T-helper 2 cell (primary cell): ENCODE measurements at regions not wholly inside any gene's neighbourhood (a gene's known extent, or its start where the extent isn't known, plus 50 kb on each side); places are given as distances from the start of the nearest gene placed in this dataset.

Source experiments
- DNase-seq, 5 experiments: peaks; one replicate each; pipeline versions ENCODE4 v3.0.0 to v3.0.0-alpha.2; 2012 to 2022

- no peak for DNase-seq
Measured at GRCh38 chr2:181250691-181251090, 206.5 kb upstream of the ITGA4 start.

- no peak for DNase-seq
Measured at GRCh38 chr2:181252262-181253148, 204.7 kb upstream of the ITGA4 start.

- DNase-seq, result no peak
Measured at GRCh38 chr2:181253438-181253837, 203.7 kb upstream of the ITGA4 start.

- no peak for DNase-seq
Measured at GRCh38 chr2:181255651-181256050, 201.5 kb upstream of the ITGA4 start.

- no peak for DNase-seq
Measured at GRCh38 chr2:181258720-181259119, 198.5 kb upstream of the ITGA4 start.

GRCh38 chr2:181262782-181263181 lies 194.4 kb upstream of the ITGA4 start:
- DNase-seq, result no peak

GRCh38 chr2:181264001-181264400 lies 193.2 kb upstream of the ITGA4 start:
- DNase-seq, result no peak

- no peak for DNase-seq
Measured at GRCh38 chr2:181264441-181264840, 192.7 kb upstream of the ITGA4 start.

- no peak for DNase-seq
Measured at GRCh38 chr2:181266614-181267013, 190.6 kb upstream of the ITGA4 start.

- DNase-seq, result peak in 1 of 5 experiments; percentile 50
Measured at GRCh38 chr2:181268174-181268867, 188.9 kb upstream of the ITGA4 start.

GRCh38 chr2:181273986-181274385 lies 183.2 kb upstream of the ITGA4 start:
- DNase-seq, result no peak

- peak in 2 of 5 experiments; percentile 23 to 24 for DNase-seq
Measured at GRCh38 chr2:181275643-181276070, 181.5 kb upstream of the ITGA4 start.

GRCh38 chr2:181281206-181281832 lies 175.9 kb upstream of the ITGA4 start:
- DNase-seq, result peak in 2 of 5 experiments; percentile 19 to 38

- DNase-seq, result no peak
Measured at GRCh38 chr2:181285116-181285515, 172.1 kb upstream of the ITGA4 start.

GRCh38 chr2:181289698-181290097 lies 167.5 kb upstream of the ITGA4 start:
- DNase-seq, result no peak

GRCh38 chr2:181290182-181290581 lies 167.0 kb upstream of the ITGA4 start:
- DNase-seq, result no peak

GRCh38 chr2:181294979-181295378 lies 162.2 kb upstream of the ITGA4 start:
- DNase-seq, result no peak

GRCh38 chr2:181300600-181301291 lies 156.4 kb upstream of the ITGA4 start:
- DNase-seq, result peak in 2 of 5 experiments; percentile 65 to 81

- DNase-seq, result no peak
Measured at GRCh38 chr2:181304011-181304844, 153.0 kb upstream of the ITGA4 start.

- peak in 1 of 5 experiments; percentile 60 for DNase-seq
Measured at GRCh38 chr2:181305301-181306123, 151.7 kb upstream of the ITGA4 start.

GRCh38 chr2:181306785-181307184 lies 150.4 kb upstream of the ITGA4 start:
- no peak for DNase-seq
